ENCODE measurements at regions not wholly inside any gene's neighbourhood (a gene's known extent, or its start where the extent isn't known, plus 50 kb on each side); places are given as distances from the start of the nearest gene placed in this dataset.

GRCh38 chr5:38756068-38756467 lies 89.7 kb upstream of the OSMR start:
- H2BK12ac ChIP-seq (ENCODE audit: low read depth, low read length), result no peak overlapping the region
- no peak overlapping the region for H3K4me2 ChIP-seq (ENCODE audit: insufficient read depth in 1 of 2, low read depth in 2 of 2, low read length in 2 of 2)
- no peaks in the 10 kb centered on the region for H3K79me1 ChIP-seq (ENCODE audit: low read depth, low read length)
- H3K14ac ChIP-seq (ENCODE audit: insufficient read length), result no peak overlapping the region
- H3K9me3 ChIP-seq (ENCODE audit: insufficient read depth in 2 of 2, low read depth in 1 of 2, low read length in 1 of 2), result no peaks in the 10 kb centered on the region
- no peaks in the 10 kb centered on the region for H3K23me2 ChIP-seq (ENCODE audit: low read depth, low read length)
- TF ChIP-seq POLR2AphosphoS5 (IDR thresholded peaks at IDR 0.05; ENCODE audit: low read depth, low read length) (no peak), NRF1 (IDR thresholded peaks at IDR 0.05; ENCODE audit: low read depth, low read length) (no peak)
- no peak for FAIRE-seq
- no peak overlapping the region for H4K5ac ChIP-seq (ENCODE audit: insufficient read length, low read depth, low read length)
- H3K9ac ChIP-seq (replicated peaks in 1 of 4; ENCODE audit: extremely low read depth in 1 of 4, low read depth in 3 of 4, low read length in 3 of 4), result no peak overlapping the region
- no peaks in the 10 kb centered on the region for H4K20me1 ChIP-seq (replicated peaks in 1 of 2; ENCODE audit: control insufficient read depth in 1 of 2, insufficient read depth in 2 of 2, low read length in 2 of 2)
- no peak overlapping the region for H4K91ac ChIP-seq (replicated peaks; ENCODE audit: insufficient read length, low read length)
- DNase-seq (ENCODE audit: low read depth in 1 of 2, low spot score in 2 of 2), result no peak
- H2BK120ac ChIP-seq (replicated peaks; ENCODE audit: low read depth, low read length), result no peak overlapping the region
- no peaks in the 10 kb centered on the region for H3K79me2 ChIP-seq (ENCODE audit: control insufficient read depth in 1 of 2, insufficient read depth in 2 of 2, low read length in 2 of 2)
- no peak overlapping the region for H3K18ac ChIP-seq (ENCODE audit: extremely low read depth, low read length)
- H3K27ac ChIP-seq (ENCODE audit: low read depth, low read length), result no peak overlapping the region
- CTCF ChIA-PET (ENCODE audit: partially characterized antibody), result interaction anchor here (1.3 to 2.7 kb wide), 3 partner anchors 12 to 335 kb away, joined by 3 to 9 read pairs (median 4); no protein-coding TSS in a partner anchor
- peak overlapping the region; percentile 31; the same call in 1 of the 2 replicates for H2AFZ ChIP-seq (ENCODE audit: low read length)
- H2BK20ac ChIP-seq (ENCODE audit: low read length), result no peak overlapping the region
- no peak overlapping the region for H2AK5ac ChIP-seq (ENCODE audit: low read depth, low read length)
- POLR2A ChIA-PET (ENCODE audit: partially characterized antibody), result no interaction called here
- no peak overlapping the region for H2BK5ac ChIP-seq (ENCODE audit: low read depth, low read length)
- no peak overlapping the region for H3K4ac ChIP-seq (replicated peaks; ENCODE audit: insufficient read length, low read depth, low read length)
- H3K27me3 ChIP-seq (replicated peaks in 1 of 4; ENCODE audit: control insufficient read depth in 3 of 4, extremely low read depth in 1 of 4, insufficient read depth in 3 of 4, low read length in 3 of 4), result no peaks in the 10 kb centered on the region
- no peak overlapping the region for H3K4me3 ChIP-seq (ENCODE audit: extremely low read depth in 1 of 4, insufficient read depth in 2 of 4, low read depth in 3 of 4, low read length in 4 of 4)
- WGBS, 2 experiments (ENCODE audit: extremely low coverage in 1 of 2, insufficient coverage in 1 of 2, insufficient read length in 1 of 2, insufficient replicate concordance in 2 of 2, low coverage in 1 of 2, low lambda C conversion rate in 2 of 2, missing lambda C conversion rate in 1 of 2), result 63% methylated on average over 3 of the region's 3 CpGs; no CpG with 5 or more reads in 1 of the 2 experiments
- no peak overlapping the region for H2BK15ac ChIP-seq (ENCODE audit: low read length)
- no peak overlapping the region for H4K8ac ChIP-seq (ENCODE audit: extremely low read depth, insufficient read depth, low read length)
- H3K56ac ChIP-seq (replicated peaks; ENCODE audit: insufficient read length, low read depth, low read length), result no peak overlapping the region
- no peaks in the 10 kb centered on the region for H3K4me1 ChIP-seq (replicated peaks in 1 of 4; ENCODE audit: control insufficient read depth in 3 of 4, insufficient read depth in 4 of 4, low read length in 3 of 4)
- no peak overlapping the region for H3K23ac ChIP-seq (ENCODE audit: insufficient read length)
- no peaks in the 10 kb centered on the region for H3K36me3 ChIP-seq (ENCODE audit: control insufficient read depth in 2 of 4, insufficient read depth in 4 of 4, low read length in 3 of 4)

Data from H1 (cell line).